ENCODE measurements at regions not wholly inside any gene's neighbourhood (a gene's known extent, or its start where the extent isn't known, plus 50 kb on each side); places are given as distances from the start of the nearest gene placed in this dataset.

- peaks cover 3% of the 10 kb centered on the region for H3K4me1 Mint-ChIP-seq
- no peak for ATAC-seq (ENCODE audit: low read depth)
- H3K9ac ChIP-seq (ENCODE audit: low read length), result no peak overlapping the region
- H3K4me1 ChIP-seq (ENCODE audit: control insufficient read depth in 2 of 2, insufficient read depth in 2 of 2, low read length in 2 of 2), result no peaks in the 10 kb centered on the region
- H3K9me3 Mint-ChIP-seq (ENCODE audit: insufficient read depth), result no peaks in the 10 kb centered on the region
- no peak for TF ChIP-seq EZH2 (IDR thresholded peaks at IDR 0.05; ENCODE audit: borderline replicate concordance, insufficient read depth, low read depth, low read length, poor library complexity, severe bottlenecking)
- no peak for TF ChIP-seq CTCF (IDR thresholded peaks at IDR 0.05)
- peaks cover 40% of the 10 kb centered on the region for H3K27me3 Mint-ChIP-seq
- H3K9me3 ChIP-seq (ENCODE audit: control extremely low read depth in 1 of 3, control insufficient read depth in 2 of 3, insufficient read depth in 1 of 3, low read length in 2 of 3), result no peaks in the 10 kb centered on the region
- H3K27me3 ChIP-seq (replicated peaks in 1 of 4; ENCODE audit: control extremely low read depth in 1 of 4, control insufficient read depth in 3 of 4, insufficient read depth in 4 of 4, low read length in 3 of 4), result no peaks in the 10 kb centered on the region
- WGBS (ENCODE audit: insufficient coverage), result 82% methylated on average over 2 of the region's 5 CpGs
- H2AFZ ChIP-seq (ENCODE audit: insufficient read depth, low read depth, low read length, poor library complexity, severe bottlenecking), result no peak overlapping the region
- no peak overlapping the region for H3K27ac ChIP-seq (ENCODE audit: low read length in 2 of 2)
- H3K4me3 ChIP-seq (ENCODE audit: control extremely low read depth in 1 of 5, extremely low read depth in 1 of 5, insufficient read depth in 1 of 5, low read depth in 2 of 5, low read length in 4 of 5), result no peak overlapping the region
- no peaks in the 10 kb centered on the region for H3K79me2 ChIP-seq (ENCODE audit: control insufficient read depth, insufficient read depth, low read length)
- H3K27ac Mint-ChIP-seq, result no peak overlapping the region
- intact Hi-C loops (cut with micrococcal nuclease), result no loop called here
- H3K4me3 Mint-ChIP-seq, result no peak overlapping the region
- no peaks in the 10 kb centered on the region for H4K20me1 ChIP-seq (ENCODE audit: control insufficient read depth, insufficient read depth, low read length, poor library complexity, severe bottlenecking)
- H3K4me2 ChIP-seq (replicated peaks; ENCODE audit: low read depth, low read length, poor library complexity, severe bottlenecking), result no peak overlapping the region
- no peak for DNase-seq
- POLR2A ChIA-PET, result no interaction called here
- H3K36me3 ChIP-seq (replicated peaks in 1 of 2; ENCODE audit: control extremely low read depth in 1 of 2, control insufficient read depth in 1 of 2, extremely low read depth in 1 of 2, insufficient read depth in 2 of 2, low read length in 1 of 2), result no peaks in the 10 kb centered on the region
- CTCF ChIA-PET, result no interaction called here
Observed at GRCh38 chr16:17994027-17994426, 342.5 kb downstream of the NPIPA8 start.

- H3K4me2 ChIP-seq (replicated peaks; ENCODE audit: low read depth, low read length, poor library complexity, severe bottlenecking), result no peak overlapping the region
- Mint-ChIP-seq H3K27ac (no peak overlapping the region), H3K9me3 (ENCODE audit: insufficient read depth) (no peaks in the 10 kb centered on the region), H3K27me3 (peaks cover 37% of the 10 kb centered on the region), H3K4me1 (peaks cover 3% of the 10 kb centered on the region), H3K4me3 (no peak overlapping the region)
- no peaks in the 10 kb centered on the region for H3K4me1 ChIP-seq (ENCODE audit: control insufficient read depth in 2 of 2, insufficient read depth in 2 of 2, low read length in 2 of 2)
- H3K79me2 ChIP-seq (ENCODE audit: control insufficient read depth, insufficient read depth, low read length), result no peaks in the 10 kb centered on the region
- POLR2A ChIA-PET, result no interaction called here
- H3K27me3 ChIP-seq (replicated peaks in 1 of 4; ENCODE audit: control extremely low read depth in 1 of 4, control insufficient read depth in 3 of 4, insufficient read depth in 4 of 4, low read length in 3 of 4), result no peaks in the 10 kb centered on the region
- intact Hi-C loops (cut with micrococcal nuclease), result no loop called here
- no peak for TF ChIP-seq EZH2 (IDR thresholded peaks at IDR 0.05; ENCODE audit: borderline replicate concordance, insufficient read depth, low read depth, low read length, poor library complexity, severe bottlenecking)
- no peak overlapping the region for H3K4me3 ChIP-seq (ENCODE audit: control extremely low read depth in 1 of 5, extremely low read depth in 1 of 5, insufficient read depth in 1 of 5, low read depth in 2 of 5, low read length in 4 of 5)
- ATAC-seq (ENCODE audit: low read depth) (no peak), DNase-seq (no peak)
- H3K27ac ChIP-seq (ENCODE audit: low read length in 2 of 2), result no peak overlapping the region
- no peak overlapping the region for H2AFZ ChIP-seq (ENCODE audit: insufficient read depth, low read depth, low read length, poor library complexity, severe bottlenecking)
- H4K20me1 ChIP-seq (ENCODE audit: control insufficient read depth, insufficient read depth, low read length, poor library complexity, severe bottlenecking), result no peaks in the 10 kb centered on the region
- no peak overlapping the region for H3K9ac ChIP-seq (ENCODE audit: low read length)
- H3K36me3 ChIP-seq (replicated peaks in 1 of 2; ENCODE audit: control extremely low read depth in 1 of 2, control insufficient read depth in 1 of 2, extremely low read depth in 1 of 2, insufficient read depth in 2 of 2, low read length in 1 of 2), result no peaks in the 10 kb centered on the region
- H3K9me3 ChIP-seq (ENCODE audit: control extremely low read depth in 1 of 3, control insufficient read depth in 2 of 3, insufficient read depth in 1 of 3, low read length in 2 of 3), result no peaks in the 10 kb centered on the region
- CTCF ChIA-PET, result no interaction called here
Observed at GRCh38 chr16:17992416-17992815, 344.1 kb downstream of the NPIPA8 start.

Data from B cell (primary cell).